AG10803 (cell line): ENCODE measurements at regions not wholly inside any gene's neighbourhood (a gene's known extent, or its start where the extent isn't known, plus 50 kb on each side); places are given as distances from the start of the nearest gene placed in this dataset.

Experiments used
- DNase-seq: peaks from one replicate; pipeline ENCODE4 v3.0.0; 2010; ENCODE audit warnings: low read depth
- H3K4me3 ChIP-seq: 2 replicates; pipeline ENCODE4 v1.5.1; 2011; ENCODE audit warnings: mild to moderate bottlenecking, low read length, control low read depth
- CTCF ChIP-seq: conservative IDR thresholded peaks from 2 replicates; pipeline ENCODE4 v1.5.1; 2011; ENCODE audit warnings: mild to moderate bottlenecking, low read length, control low read depth, inconsistent platforms

- TF ChIP-seq CTCF, result no peak
- H3K4me3 ChIP-seq, result no peak overlapping the region
- no peak for DNase-seq
Observed at GRCh38 chr6:120164531-120164930, 815.0 kb upstream of the MAN1A1 start.

- no peak for DNase-seq
- no peak for TF ChIP-seq CTCF
- no peak overlapping the region for H3K4me3 ChIP-seq
Observed at GRCh38 chr6:120157873-120158272, 808.3 kb upstream of the MAN1A1 start.

- TF ChIP-seq CTCF, result no peak
- H3K4me3 ChIP-seq, result no peak overlapping the region
- no peak for DNase-seq
Observed at GRCh38 chr6:120147071-120147871, 797.7 kb upstream of the MAN1A1 start.

- TF ChIP-seq CTCF, result no peak
- DNase-seq, result no peak
- no peak overlapping the region for H3K4me3 ChIP-seq
Observed at GRCh38 chr6:120141601-120142000, 792.0 kb upstream of the MAN1A1 start.

GRCh38 chr6:120137492-120137891 lies 787.9 kb upstream of the MAN1A1 start:
- no peak for DNase-seq
- TF ChIP-seq CTCF, result no peak

GRCh38 chr6:120129228-120129627 lies 779.7 kb upstream of the MAN1A1 start:
- H3K4me3 ChIP-seq, result no peak overlapping the region
- TF ChIP-seq CTCF, result no peak
- no peak for DNase-seq

More at GRCh38 chr6:120137492-120137891, 787.9 kb upstream of the MAN1A1 start:
- H3K4me3 ChIP-seq, result no peak overlapping the region

GRCh38 chr6:120122401-120122800 lies 772.8 kb upstream of the MAN1A1 start:
- DNase-seq, result no peak

More at GRCh38 chr6:120122401-120122800, 772.8 kb upstream of the MAN1A1 start:
- H3K4me3 ChIP-seq, result no peak overlapping the region
- TF ChIP-seq CTCF, result no peak
